HL-60 (cell line): ENCODE measurements at regions not wholly inside any gene's neighbourhood (a gene's known extent, or its start where the extent isn't known, plus 50 kb on each side); places are given as distances from the start of the nearest gene placed in this dataset.

Source experiments
- DNase-seq, 2 experiments: peaks; one replicate each; pipeline ENCODE4 v3.0.0-alpha.2; 2010 to 2020; ENCODE audit warnings: low read depth in 1 of 2, low spot score in 1 of 2
- H3K27ac ChIP-seq: fragments of 250-450 bp; sonication (Bioruptor Pico); replicated peaks from 2 replicates; pipeline ENCODE4 v1.5.1; 2020; ENCODE audit warnings: mild to moderate bottlenecking, moderate library complexity
- H3K27me3 ChIP-seq: fragments of 250-450 bp; sonication (Bioruptor Pico); 2 replicates; pipeline ENCODE4 v1.5.1; 2021; ENCODE audit warnings: mild to moderate bottlenecking, moderate library complexity; ENCODE audit not compliant: insufficient read depth, poor library complexity, severe bottlenecking
- H3K4me3 ChIP-seq: replicated peaks from 2 replicates; pipeline ENCODE4 v1.5.1; 2011; ENCODE audit warnings: mild to moderate bottlenecking, control low read depth, low read length; ENCODE audit not compliant: insufficient read depth
- GABPA ChIP-seq: IDR thresholded peaks from 2 replicates; pipeline ENCODE4 v1.6.1; 2012; ENCODE audit warnings: low read depth
- POLR2AphosphoS5 ChIP-seq: IDR thresholded peaks from 2 replicates; pipeline ENCODE4 v1.6.1; 2012; ENCODE audit warnings: low read depth
- SPI1 ChIP-seq: IDR thresholded peaks from 2 replicates; pipeline ENCODE4 v1.6.1; 2012; ENCODE audit warnings: low read depth, mild to moderate bottlenecking, borderline replicate concordance
- TF ChIP-seq, protein P1 (sequence below): IDR thresholded peaks from 2 replicates; pipeline ENCODE4 v1.6.1; 2012; ENCODE audit warnings: low read depth; ENCODE audit not compliant: insufficient replicate concordance
- TF ChIP-seq, protein P2 (sequence below): IDR thresholded peaks from one replicate; pipeline ENCODE4 v1.5.1; 2011; ENCODE audit warnings: low read length, control low read depth, inconsistent platforms; ENCODE audit not compliant: insufficient read depth

DNA sequence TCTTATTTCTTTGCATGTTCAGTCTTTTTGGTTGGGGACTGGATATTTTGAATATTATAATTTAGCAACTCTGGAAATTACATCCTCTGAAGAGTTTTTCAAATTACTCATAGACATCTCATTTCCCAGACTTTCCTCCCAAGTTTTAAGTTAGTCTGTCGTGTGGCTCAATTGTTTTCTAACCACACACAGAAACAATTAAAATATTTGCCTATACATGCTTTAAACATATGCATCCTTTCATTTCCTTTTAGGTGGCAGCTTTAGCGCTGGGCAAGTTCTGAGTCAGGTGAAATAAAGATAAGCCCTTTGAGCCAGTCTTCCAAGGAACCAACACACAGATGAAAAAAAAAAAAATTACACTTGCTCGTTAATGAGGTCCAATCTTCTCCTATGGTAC, 307.0 kb upstream of the SPOCK3 start:
- TF ChIP-seq, protein P1, sequence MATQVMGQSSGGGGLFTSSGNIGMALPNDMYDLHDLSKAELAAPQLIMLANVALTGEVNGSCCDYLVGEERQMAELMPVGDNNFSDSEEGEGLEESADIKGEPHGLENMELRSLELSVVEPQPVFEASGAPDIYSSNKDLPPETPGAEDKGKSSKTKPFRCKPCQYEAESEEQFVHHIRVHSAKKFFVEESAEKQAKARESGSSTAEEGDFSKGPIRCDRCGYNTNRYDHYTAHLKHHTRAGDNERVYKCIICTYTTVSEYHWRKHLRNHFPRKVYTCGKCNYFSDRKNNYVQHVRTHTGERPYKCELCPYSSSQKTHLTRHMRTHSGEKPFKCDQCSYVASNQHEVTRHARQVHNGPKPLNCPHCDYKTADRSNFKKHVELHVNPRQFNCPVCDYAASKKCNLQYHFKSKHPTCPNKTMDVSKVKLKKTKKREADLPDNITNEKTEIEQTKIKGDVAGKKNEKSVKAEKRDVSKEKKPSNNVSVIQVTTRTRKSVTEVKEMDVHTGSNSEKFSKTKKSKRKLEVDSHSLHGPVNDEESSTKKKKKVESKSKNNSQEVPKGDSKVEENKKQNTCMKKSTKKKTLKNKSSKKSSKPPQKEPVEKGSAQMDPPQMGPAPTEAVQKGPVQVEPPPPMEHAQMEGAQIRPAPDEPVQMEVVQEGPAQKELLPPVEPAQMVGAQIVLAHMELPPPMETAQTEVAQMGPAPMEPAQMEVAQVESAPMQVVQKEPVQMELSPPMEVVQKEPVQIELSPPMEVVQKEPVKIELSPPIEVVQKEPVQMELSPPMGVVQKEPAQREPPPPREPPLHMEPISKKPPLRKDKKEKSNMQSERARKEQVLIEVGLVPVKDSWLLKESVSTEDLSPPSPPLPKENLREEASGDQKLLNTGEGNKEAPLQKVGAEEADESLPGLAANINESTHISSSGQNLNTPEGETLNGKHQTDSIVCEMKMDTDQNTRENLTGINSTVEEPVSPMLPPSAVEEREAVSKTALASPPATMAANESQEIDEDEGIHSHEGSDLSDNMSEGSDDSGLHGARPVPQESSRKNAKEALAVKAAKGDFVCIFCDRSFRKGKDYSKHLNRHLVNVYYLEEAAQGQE = no peak
- TF ChIP-seq, protein P2, sequence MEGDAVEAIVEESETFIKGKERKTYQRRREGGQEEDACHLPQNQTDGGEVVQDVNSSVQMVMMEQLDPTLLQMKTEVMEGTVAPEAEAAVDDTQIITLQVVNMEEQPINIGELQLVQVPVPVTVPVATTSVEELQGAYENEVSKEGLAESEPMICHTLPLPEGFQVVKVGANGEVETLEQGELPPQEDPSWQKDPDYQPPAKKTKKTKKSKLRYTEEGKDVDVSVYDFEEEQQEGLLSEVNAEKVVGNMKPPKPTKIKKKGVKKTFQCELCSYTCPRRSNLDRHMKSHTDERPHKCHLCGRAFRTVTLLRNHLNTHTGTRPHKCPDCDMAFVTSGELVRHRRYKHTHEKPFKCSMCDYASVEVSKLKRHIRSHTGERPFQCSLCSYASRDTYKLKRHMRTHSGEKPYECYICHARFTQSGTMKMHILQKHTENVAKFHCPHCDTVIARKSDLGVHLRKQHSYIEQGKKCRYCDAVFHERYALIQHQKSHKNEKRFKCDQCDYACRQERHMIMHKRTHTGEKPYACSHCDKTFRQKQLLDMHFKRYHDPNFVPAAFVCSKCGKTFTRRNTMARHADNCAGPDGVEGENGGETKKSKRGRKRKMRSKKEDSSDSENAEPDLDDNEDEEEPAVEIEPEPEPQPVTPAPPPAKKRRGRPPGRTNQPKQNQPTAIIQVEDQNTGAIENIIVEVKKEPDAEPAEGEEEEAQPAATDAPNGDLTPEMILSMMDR = no peak
- TF ChIP-seq SPI1 = no peak
- TF ChIP-seq POLR2AphosphoS5 = no peak
- no peak for TF ChIP-seq GABPA
- H3K27ac ChIP-seq = no peak overlapping the region
- H3K4me3 ChIP-seq = no peak overlapping the region
- H3K27me3 ChIP-seq = no peaks in the 10 kb centered on the region
- no peak for DNase-seq

DNA sequence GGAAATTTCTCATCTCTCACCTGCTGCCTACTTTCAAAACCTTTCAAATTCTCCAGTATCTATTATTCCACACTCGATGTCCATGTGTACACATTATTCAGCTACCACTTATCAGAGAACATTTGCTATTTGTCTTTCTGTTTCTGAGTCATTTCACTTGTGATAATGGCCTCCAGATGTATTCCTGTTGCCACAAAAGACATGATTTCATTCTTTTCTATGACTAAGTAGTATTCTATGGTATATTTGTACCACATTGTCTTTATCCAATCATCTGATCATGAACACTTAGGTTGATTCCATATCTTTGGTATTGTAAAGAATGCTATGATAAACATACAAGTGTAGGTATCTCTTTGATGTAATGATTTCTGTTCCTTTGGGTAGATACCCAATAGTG, 310.1 kb upstream of the SPOCK3 start:
- DNase-seq = no peak
- H3K27ac ChIP-seq = no peak overlapping the region
- TF ChIP-seq, protein P1 = no peak
- TF ChIP-seq, protein P2 = no peak
- TF ChIP-seq GABPA (no peak), SPI1 (no peak), POLR2AphosphoS5 (no peak)
- no peak overlapping the region for H3K4me3 ChIP-seq
- H3K27me3 ChIP-seq = no peaks in the 10 kb centered on the region

DNA sequence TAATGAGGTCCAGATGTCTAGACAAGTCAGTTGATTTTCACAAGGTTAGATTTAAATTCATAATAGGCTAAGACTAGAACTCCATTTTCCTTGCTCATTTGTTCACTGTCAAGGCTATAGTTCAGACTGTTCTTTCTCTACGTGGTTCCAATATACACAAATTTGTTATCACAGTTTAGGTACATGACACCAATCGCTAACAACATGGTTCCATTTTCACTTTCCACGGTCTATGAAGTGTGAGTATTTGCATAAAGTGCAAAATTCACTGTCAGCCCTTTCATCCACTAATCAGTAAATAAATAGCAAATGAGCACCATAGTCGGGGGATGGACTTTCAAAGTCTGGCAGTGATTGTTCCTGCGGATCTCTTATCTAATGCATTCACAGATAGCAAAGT, 315.7 kb upstream of the SPOCK3 start:
- Histone ChIP-seq H3K27ac (no peak overlapping the region), H3K4me3 (no peak overlapping the region), H3K27me3 (no peaks in the 10 kb centered on the region)
- TF ChIP-seq, protein P1 = no peak
- TF ChIP-seq, protein P2 = no peak
- no peak for TF ChIP-seq POLR2AphosphoS5
- no peak for TF ChIP-seq GABPA
- TF ChIP-seq SPI1 = no peak
- no peak for DNase-seq
